CD14-positive monocyte (primary cell): ENCODE measurements at regions not wholly inside any gene's neighbourhood (a gene's known extent, or its start where the extent isn't known, plus 50 kb on each side); places are given as distances from the start of the nearest gene placed in this dataset.

Source experiments
- DNase-seq, 3 donors: peaks; one replicate each; pipeline ENCODE4 v3.0.0-alpha.2; 2011 to 2022
- H2AFZ ChIP-seq: 2 replicates; pipeline ENCODE4 v1.6.0; 2012; ENCODE audit warnings: mild to moderate bottlenecking, low read depth, low read length, inconsistent platforms; ENCODE audit not compliant: insufficient read depth, poor library complexity, severe bottlenecking
- H3K27ac ChIP-seq, 2 donors: 1 replicate in 1 of 2; 2 replicates in 1 of 2; pipeline ENCODE4 v1.5.1; 2012 to 2013; ENCODE audit warnings: low read length in 2 of 2, control low read depth in 1 of 2, inconsistent platforms in 1 of 2, low read depth in 1 of 2, mild to moderate bottlenecking in 1 of 2
- H3K27me3 ChIP-seq, 2 donors: one replicate each; pipeline versions ENCODE4 v1.6.0 to v1.6.1; 2011 to 2013; ENCODE audit warnings: low read length in 2 of 2; ENCODE audit not compliant: control insufficient read depth in 2 of 2, insufficient read depth in 2 of 2
- H3K36me3 ChIP-seq, 2 donors: replicated peaks in 1 of 2; 1 replicate in 1 of 2; 2 replicates in 1 of 2; pipeline versions ENCODE4 v1.5.1 to v1.6.1; 2012 to 2013; ENCODE audit warnings: low read length in 2 of 2, control low read depth in 1 of 2, inconsistent platforms in 1 of 2, mild to moderate bottlenecking in 1 of 2; ENCODE audit not compliant: insufficient read depth in 2 of 2, control insufficient read depth in 1 of 2
- H3K4me1 ChIP-seq, 2 donors: 1 replicate in 1 of 2; 2 replicates in 1 of 2; pipeline versions ENCODE4 v1.5.1 to v1.6.1; 2012 to 2013; ENCODE audit warnings: low read length in 2 of 2, control low read depth in 1 of 2, inconsistent platforms in 1 of 2, mild to moderate bottlenecking in 1 of 2, moderate library complexity in 1 of 2; ENCODE audit not compliant: insufficient read depth in 2 of 2, control insufficient read depth in 1 of 2
- H3K4me2 ChIP-seq: replicated peaks from 2 replicates; pipeline ENCODE3; 2012; ENCODE audit warnings: low read length, moderate library complexity, mild to moderate bottlenecking; ENCODE audit not compliant: poor library complexity, severe bottlenecking; ENCODE audit errors: extremely low read depth
- H3K4me3 ChIP-seq, 3 experiments: fragments of 200-600 bp in 1 of 3; sonication (generic) in 1 of 3; replicated peaks in 1 of 3; 1 replicate in 2 of 3; 2 replicates in 1 of 3; pipeline ENCODE4 v1.5.1; 2011 to 2013; ENCODE audit warnings: low read length in 3 of 3, mild to moderate bottlenecking in 3 of 3, control low read depth in 2 of 3, low read depth in 2 of 3, inconsistent platforms in 1 of 3, moderate library complexity in 1 of 3
- H3K79me2 ChIP-seq: 2 replicates; pipeline ENCODE4 v1.6.0; 2012; ENCODE audit warnings: mild to moderate bottlenecking, control low read depth, inconsistent platforms, low read length, moderate library complexity; ENCODE audit not compliant: insufficient read depth
- H3K9ac ChIP-seq: 2 replicates; pipeline ENCODE4 v1.6.0; 2017; ENCODE audit warnings: low read length, mild to moderate bottlenecking; ENCODE audit not compliant: insufficient read depth, poor library complexity, severe bottlenecking
- H3K9me3 ChIP-seq, 2 donors: replicated peaks in 1 of 2; 1 replicate in 1 of 2; 2 replicates in 1 of 2; pipeline versions ENCODE4 v1.5.1 to v1.6.1; 2012 to 2013; ENCODE audit warnings: low read length in 2 of 2, control low read depth in 1 of 2; ENCODE audit not compliant: control insufficient read depth in 1 of 2, insufficient read depth in 1 of 2
- H4K20me1 ChIP-seq: 2 replicates; pipeline ENCODE4 v1.6.0; 2012; ENCODE audit warnings: mild to moderate bottlenecking, low read length, control low read depth, moderate library complexity; ENCODE audit not compliant: insufficient read depth
- H3K27ac Mint-ChIP-seq, 7 donors: one replicate each; pipeline ENCODE4 v1.8.0; 2020; ENCODE audit warnings: mild to moderate bottlenecking in 7 of 7, mixed read lengths in 7 of 7, moderate library complexity in 6 of 7, inconsistent platforms in 2 of 7
- H3K27me3 Mint-ChIP-seq, 3 donors: one replicate each; pipeline ENCODE4 v1.8.0; 2021 to 2022; ENCODE audit warnings: low read depth in 3 of 3, mild to moderate bottlenecking in 3 of 3, mixed read lengths in 3 of 3, moderate library complexity in 3 of 3, inconsistent platforms in 1 of 3
- H3K36me3 Mint-ChIP-seq, 2 donors: one replicate each; pipeline ENCODE4 v1.8.0; 2020; ENCODE audit warnings: mixed read lengths in 2 of 2, inconsistent platforms in 1 of 2, mild to moderate bottlenecking in 1 of 2
- H3K4me1 Mint-ChIP-seq: one replicate; pipeline ENCODE4 v1.8.0; 2020; ENCODE audit warnings: mild to moderate bottlenecking, mixed read lengths
- H3K4me3 Mint-ChIP-seq, 2 donors: one replicate each; pipeline ENCODE4 v1.8.0; 2020; ENCODE audit warnings: mild to moderate bottlenecking in 2 of 2, mixed read lengths in 2 of 2, moderate library complexity in 1 of 2
- H3K9me3 Mint-ChIP-seq, 7 donors: one replicate each; pipeline ENCODE4 v1.8.0; 2020 to 2022; ENCODE audit warnings: mixed read lengths in 7 of 7, mild to moderate bottlenecking in 6 of 7, moderate library complexity in 6 of 7, inconsistent platforms in 2 of 7
- CTCF ChIP-seq: fragments of 200-600 bp; IDR thresholded peaks from one replicate; pipeline ENCODE4 v1.8.0; 2022; ENCODE audit warnings: antibody characterized with exemption, mild to moderate bottlenecking
- WGBS: methylation state at CpG from one replicate; pipeline ENCODE4 v1.1.5; 2013; ENCODE audit warnings: missing lambda C conversion rate; ENCODE audit not compliant: insufficient coverage; 5-methylcytosine and 5-hydroxymethylcytosine counted together
- intact Hi-C, 2 donors: fragments of 100-400 bp; cut with micrococcal nuclease; formaldehyde crosslinking; loops; one replicate each; pipeline versions ENCODE4 v1.15.0 to v1.15.1; 2023

GRCh38 chr2:236686561-236686960 lies 116.9 kb downstream of the ACKR3 start:
- H2AFZ ChIP-seq: no peak overlapping the region
- Mint-ChIP-seq H3K4me3 (no peak overlapping the region), H3K27me3 (peaks cover 6 to 18% (median 17%) of the 10 kb centered on the region in 3 donors), H3K9me3 (no peaks in the 10 kb centered on the region), H3K4me1 (peaks cover 32% of the 10 kb centered on the region), H3K27ac (peak overlapping the region in 1 of 7 donors; percentile 31), H3K36me3 (no peaks in the 10 kb centered on the region)
- H3K9me3 ChIP-seq: no peaks in the 10 kb centered on the region
- no peaks in the 10 kb centered on the region for H3K79me2 ChIP-seq
- H3K4me1 ChIP-seq: peaks cover 11 to 21% of the 10 kb centered on the region in 2 donors
- no peak for TF ChIP-seq CTCF
- no peak for DNase-seq
- H3K4me2 ChIP-seq: no peak overlapping the region
- intact Hi-C loops: no loop called here
- 17% methylated on average over 2 of the region's 2 CpGs for WGBS
- H3K27me3 ChIP-seq: no peaks in the 10 kb centered on the region
- H3K4me3 ChIP-seq: no peak overlapping the region
- H4K20me1 ChIP-seq: no peaks in the 10 kb centered on the region
- H3K27ac ChIP-seq: no peak overlapping the region
- no peak overlapping the region for H3K9ac ChIP-seq
- H3K36me3 ChIP-seq: no peaks in the 10 kb centered on the region

DNA sequence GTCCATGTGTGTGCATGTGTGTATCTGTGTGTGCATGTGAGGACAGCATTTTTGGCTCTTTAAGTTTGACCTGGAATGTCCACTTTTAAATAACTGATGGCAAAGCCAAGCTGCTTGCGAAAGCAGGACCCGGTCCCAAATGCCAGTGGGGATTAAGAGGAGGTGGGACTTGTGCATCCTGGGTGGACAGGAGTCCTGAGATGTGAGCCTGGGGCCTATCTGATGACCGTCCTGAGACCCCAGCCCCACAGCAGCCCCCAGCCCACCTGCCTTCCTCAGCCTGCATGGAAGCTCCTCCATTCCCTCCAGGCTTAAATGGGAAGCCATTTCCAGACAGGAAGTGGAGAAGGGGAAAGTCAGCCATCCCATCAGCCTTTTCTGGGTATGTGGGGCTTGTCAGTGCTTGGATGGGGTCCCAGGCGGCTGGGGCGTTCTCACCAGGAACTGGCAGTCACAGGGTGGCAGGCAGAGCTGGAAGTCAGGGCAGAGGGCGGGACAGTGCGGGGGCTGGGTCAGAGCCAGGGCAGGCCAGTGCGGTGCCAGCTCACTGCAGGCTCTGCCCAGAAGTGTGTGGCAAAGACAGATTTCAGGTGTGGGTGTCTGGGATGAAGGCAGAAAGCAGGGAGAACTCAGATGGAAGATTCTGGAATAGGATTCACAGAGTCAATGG lies 117.8 kb downstream of the ACKR3 start:
- intact Hi-C loops: no loop called here
- H3K9me3 Mint-ChIP-seq: no peaks in the 10 kb centered on the region
- H4K20me1 ChIP-seq: no peaks in the 10 kb centered on the region
- peaks cover 6 to 22% (median 15%) of the 10 kb centered on the region in 3 donors for H3K27me3 Mint-ChIP-seq
- no peak overlapping the region for H3K4me2 ChIP-seq
- H3K9ac ChIP-seq: no peak overlapping the region
- WGBS: 90% methylated on average over 6 of the region's 8 CpGs
- no peak for TF ChIP-seq CTCF
- peak overlapping the region in 1 of 2 donors; percentile 19 for H3K4me3 Mint-ChIP-seq
- peak overlapping the region in 1 of 7 donors; percentile 75 for H3K27ac Mint-ChIP-seq
- H3K36me3 Mint-ChIP-seq: no peaks in the 10 kb centered on the region
- no peak for DNase-seq
- H3K27me3 ChIP-seq: no peaks in the 10 kb centered on the region
- H3K4me3 ChIP-seq: no peak overlapping the region
- no peak overlapping the region for H3K27ac ChIP-seq
- H2AFZ ChIP-seq: no peak overlapping the region
- no peaks in the 10 kb centered on the region for H3K9me3 ChIP-seq
- no peaks in the 10 kb centered on the region for H3K36me3 ChIP-seq
- H3K4me1 ChIP-seq: peaks cover 11 to 21% of the 10 kb centered on the region in 2 donors
- no peaks in the 10 kb centered on the region for H3K79me2 ChIP-seq
- peaks cover 32% of the 10 kb centered on the region for H3K4me1 Mint-ChIP-seq
